ENCODE measurements at regions not wholly inside any gene's neighbourhood (a gene's known extent, or its start where the extent isn't known, plus 50 kb on each side); places are given as distances from the start of the nearest gene placed in this dataset.

DNA sequence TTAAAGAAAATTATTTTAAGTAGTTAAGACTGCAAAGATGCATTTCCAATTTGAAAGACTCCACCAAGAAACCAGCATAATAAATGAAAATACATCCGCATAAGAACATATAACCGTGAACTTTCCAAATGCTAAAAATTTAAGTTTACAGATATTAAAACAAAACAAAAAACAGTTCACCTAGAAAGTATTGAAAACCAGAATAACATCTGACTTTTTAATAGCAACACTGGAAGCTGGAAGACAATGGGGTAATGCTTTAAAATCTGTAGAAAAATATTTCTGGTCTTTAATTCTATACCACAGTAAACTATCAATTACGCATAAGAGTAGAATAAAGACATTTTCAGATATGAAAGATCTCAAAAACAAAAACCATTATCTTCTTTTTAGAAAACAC lies 79.3 kb upstream of the COL24A1 start:
- TF ChIP-seq CTCF (IDR thresholded peaks at IDR 0.05) = no peak
- TF ChIP-seq POLR2A (IDR thresholded peaks at IDR 0.05) = no peak
